ENCODE measurements at regions not wholly inside any gene's neighbourhood (a gene's known extent, or its start where the extent isn't known, plus 50 kb on each side); places are given as distances from the start of the nearest gene placed in this dataset.

DNA sequence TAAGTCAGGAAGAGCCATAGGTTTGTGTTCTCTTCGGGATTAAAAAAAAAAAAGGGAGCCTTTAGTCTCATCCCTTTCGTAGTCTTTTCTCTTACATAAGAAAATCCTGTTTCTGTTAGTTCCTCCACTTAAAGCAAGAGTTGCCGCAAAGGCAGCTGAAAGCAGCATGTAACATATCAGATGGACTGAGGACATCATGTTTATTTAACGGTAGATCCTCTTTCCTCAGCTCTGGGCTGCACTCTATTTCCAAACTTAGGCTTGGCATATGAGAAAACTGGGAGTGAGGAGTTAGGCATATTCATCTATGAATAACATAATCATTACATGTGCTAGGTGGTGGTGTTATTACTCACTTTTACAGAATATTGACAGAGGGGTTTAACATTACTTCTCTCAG lies 391.2 kb downstream of the KLF12 start:
- DNase-seq: no peak

GRCh38 chr13:73741742-73742141 lies 392.5 kb downstream of the KLF12 start:
- DNase-seq: no peak

DNA sequence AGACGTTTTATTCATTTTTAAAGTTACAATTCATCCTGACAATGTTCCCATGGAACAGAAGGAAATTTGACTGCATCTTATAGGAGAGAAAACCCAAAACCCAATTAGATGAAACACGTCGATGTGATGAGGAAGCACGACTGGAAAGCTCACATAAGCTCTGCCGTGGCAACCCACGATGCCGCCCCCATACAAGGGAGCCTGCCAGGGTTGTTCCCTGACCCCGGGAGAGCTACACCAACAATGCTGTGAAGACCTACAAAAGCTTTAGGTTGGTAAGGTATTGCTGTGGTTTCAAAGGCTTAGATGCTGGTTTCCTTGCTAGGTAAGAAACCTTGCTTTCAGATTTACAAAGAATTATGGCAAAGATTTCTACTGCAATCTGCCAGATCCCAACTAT lies 393.1 kb downstream of the KLF12 start:
- no peak for DNase-seq

GRCh38 chr13:73740666-73741065 lies 393.5 kb downstream of the KLF12 start:
- DNase-seq: no peak

DNA sequence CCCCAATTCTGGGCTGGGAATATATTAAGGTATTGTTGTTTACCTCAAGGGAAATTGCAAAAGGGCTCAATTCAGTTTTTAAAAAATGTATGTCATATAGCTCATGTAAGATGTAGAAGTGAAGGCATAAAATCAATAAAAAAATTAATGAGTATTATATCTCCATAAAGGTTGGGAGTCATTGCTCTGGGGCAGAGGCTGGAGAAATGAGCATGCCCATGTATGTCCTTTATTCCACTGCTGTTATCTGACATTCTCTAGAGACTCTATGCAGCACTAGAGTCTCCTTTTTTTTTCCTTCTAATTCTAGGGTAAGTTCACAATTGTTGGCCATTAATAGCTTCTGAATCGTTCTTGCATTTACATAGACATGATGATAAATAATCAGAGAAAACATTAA lies 394.8 kb downstream of the KLF12 start:
- no peak for DNase-seq

GRCh38 chr13:73738626-73739025 lies 395.6 kb downstream of the KLF12 start:
- DNase-seq: no peak

GRCh38 chr13:73737214-73737613 lies 397.0 kb downstream of the KLF12 start:
- DNase-seq: no peak

DNA sequence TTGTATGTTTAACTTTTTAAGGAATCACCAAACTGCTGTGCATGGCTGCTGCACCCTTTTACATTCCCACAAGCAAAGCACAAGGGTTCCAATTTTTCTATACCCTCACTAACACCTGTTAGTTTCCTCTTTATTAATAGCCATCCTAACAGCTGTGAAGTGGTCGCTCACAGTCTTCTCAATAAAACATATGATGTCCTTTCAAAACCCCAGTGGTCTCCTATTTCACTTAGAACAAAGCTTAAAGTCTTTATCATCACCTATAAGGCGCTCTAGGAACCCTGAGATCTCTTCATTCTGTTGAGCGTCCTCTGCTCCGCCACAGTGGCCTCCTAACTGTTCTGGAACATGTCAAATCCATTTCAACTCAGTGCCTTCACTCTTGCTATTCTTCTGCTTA lies 400.5 kb downstream of the KLF12 start:
- DNase-seq: no peak

- no peak for DNase-seq
These were observed 401.9 kb downstream of the KLF12 start for GRCh38 chr13:73732350-73732749.

GRCh38 chr13:73731564-73731963 lies 402.6 kb downstream of the KLF12 start:
- no peak for DNase-seq

GRCh38 chr13:73730014-73730413 lies 404.2 kb downstream of the KLF12 start:
- DNase-seq: no peak

DNA sequence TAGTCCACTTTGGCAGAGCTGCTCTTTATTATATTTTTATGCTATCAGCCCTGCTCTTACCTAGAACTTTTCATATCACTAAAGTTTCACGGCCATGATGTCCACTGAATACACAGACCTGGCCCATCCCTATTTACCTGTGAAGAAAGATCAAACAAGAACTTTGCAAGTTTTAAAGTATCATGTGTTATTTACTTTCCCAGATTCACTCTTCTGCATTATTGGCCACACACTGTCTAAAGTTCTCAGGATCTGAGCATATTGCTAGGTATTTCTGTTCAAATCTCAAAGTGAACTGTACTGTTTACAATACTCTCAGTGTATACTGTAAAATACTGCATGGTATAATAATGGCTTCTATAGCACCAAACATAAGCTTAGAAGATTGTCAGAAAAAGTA lies 405.2 kb downstream of the KLF12 start:
- no peak for DNase-seq

- DNase-seq: no peak
These were observed 412.1 kb downstream of the KLF12 start for GRCh38 chr13:73722120-73722519.

- DNase-seq: no peak
These were observed 412.6 kb downstream of the KLF12 start for GRCh38 chr13:73721571-73721970.

GRCh38 chr13:73720216-73720840 lies 413.9 kb downstream of the KLF12 start:
- no peak for DNase-seq

DNA sequence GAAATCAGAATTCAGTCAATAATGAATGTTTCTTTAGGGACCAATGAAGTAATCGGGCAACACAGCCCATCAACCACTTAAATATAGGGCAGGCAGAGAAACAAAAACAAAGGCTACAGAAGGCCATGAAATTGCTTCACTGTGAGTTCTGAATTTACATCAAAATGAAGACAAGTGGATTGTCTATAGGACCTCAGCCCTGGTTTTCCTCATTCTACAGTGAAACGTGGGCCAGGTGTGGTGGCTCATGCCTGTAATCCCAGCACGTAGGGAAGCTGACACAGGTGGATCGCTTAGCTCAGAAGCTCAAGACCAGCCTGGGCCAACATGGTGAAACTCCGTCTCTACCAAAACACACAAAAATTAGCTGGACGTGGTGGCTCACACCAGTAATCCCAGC lies 416.0 kb downstream of the KLF12 start:
- no peak for DNase-seq

DNA sequence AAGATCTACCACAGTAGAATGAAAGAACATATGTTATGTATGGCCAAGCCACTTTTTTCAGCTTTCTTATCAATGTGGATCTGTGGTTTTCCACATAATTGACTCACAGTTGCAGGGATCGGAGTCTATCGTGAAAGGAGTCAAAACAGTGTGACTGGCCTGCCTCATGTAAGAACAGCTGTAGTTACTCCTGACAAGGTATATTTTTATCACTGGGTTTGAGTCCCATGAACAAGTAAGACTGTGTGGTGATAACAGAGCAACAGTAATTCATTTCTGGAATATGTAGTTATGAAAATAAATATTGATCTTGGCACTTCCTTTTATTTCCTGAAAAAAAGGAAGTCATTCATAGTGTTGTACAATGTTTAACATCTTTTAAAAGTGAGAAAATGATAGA lies 416.6 kb downstream of the KLF12 start:
- no peak for DNase-seq

DNA sequence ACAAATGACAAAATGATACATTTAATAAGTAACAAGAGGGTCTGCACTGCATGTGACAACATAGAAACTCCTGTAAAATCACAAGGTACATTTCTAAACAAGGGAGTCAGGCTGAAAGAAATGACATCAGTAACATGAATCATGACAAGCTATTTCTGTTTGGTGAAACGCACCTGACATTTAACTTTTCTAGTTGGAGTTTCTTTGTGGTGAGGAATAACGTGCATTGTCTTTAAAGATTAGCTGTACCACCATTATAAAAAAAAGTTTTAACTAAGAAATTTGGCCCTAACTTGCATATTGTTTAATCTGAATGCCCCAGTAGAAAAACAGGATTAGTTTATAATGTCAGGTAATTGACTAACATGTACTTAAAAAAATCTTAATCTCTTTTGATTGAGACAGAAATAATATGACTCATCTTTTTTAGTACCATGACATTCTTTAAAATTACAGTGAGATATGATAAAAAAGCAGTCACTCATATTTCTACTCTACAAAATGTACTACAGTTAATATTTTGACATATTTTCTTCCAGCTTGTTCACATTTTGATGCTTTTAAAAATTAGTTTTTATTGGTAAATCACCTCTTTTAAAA lies 418.2 kb downstream of the KLF12 start:
- no peak for DNase-seq

- no peak for DNase-seq
These were observed 418.9 kb downstream of the KLF12 start for GRCh38 chr13:73715114-73715910.

DNA sequence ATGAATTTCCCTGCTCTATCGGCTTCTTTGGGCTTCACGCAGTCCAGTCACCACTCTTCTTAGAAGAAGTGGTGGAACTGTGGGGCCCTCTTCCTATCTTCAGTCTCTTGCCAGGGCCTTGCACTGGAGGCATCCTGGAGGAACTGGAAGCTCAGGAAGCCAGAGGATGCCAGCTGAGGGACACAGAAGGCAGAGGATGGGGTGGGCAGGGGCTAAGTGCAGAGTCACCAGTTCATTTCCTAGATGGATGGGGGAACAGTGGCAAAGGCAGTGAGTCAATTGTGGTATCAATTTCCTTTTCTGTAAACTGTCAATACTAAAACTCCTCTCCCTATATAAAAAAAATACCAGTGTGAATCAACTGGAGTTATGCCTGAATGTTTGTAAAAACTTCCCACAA lies 419.7 kb downstream of the KLF12 start:
- no peak for DNase-seq

GRCh38 chr13:73708393-73708985 lies 425.7 kb downstream of the KLF12 start:
- peak; percentile 65 for DNase-seq

- DNase-seq: no peak
These were observed 429.6 kb downstream of the KLF12 start for GRCh38 chr13:73704587-73704986.

GRCh38 chr13:73703606-73704005 lies 430.6 kb downstream of the KLF12 start:
- no peak for DNase-seq
